ENCODE measurements at regions not wholly inside any gene's neighbourhood (a gene's known extent, or its start where the extent isn't known, plus 50 kb on each side); places are given as distances from the start of the nearest gene placed in this dataset.
"Not testable (repeated sequence)": the region's sequence is repeated elsewhere in the genome, so short reads cannot be mapped to it uniquely, and the experiment has no call there.

GRCh38 chr4:89491761-89492160 is 184.2 kb upstream of the GPRIN3 start:
- no peak for DNase-seq

GRCh38 chr4:89489921-89490431 is 182.4 kb upstream of the GPRIN3 start:
- not testable (repeated sequence) for DNase-seq

GRCh38 chr4:89489338-89489771 is 181.8 kb upstream of the GPRIN3 start:
- DNase-seq: no peak

GRCh38 chr4:89488736-89489135 is 181.1 kb upstream of the GPRIN3 start:
- no peak for DNase-seq

- DNase-seq: no peak
Observed at GRCh38 chr4:89486673-89487072, 179.1 kb upstream of the GPRIN3 start.

GRCh38 chr4:89486042-89486441 is 178.4 kb upstream of the GPRIN3 start:
- no peak for DNase-seq

- DNase-seq: no peak
Observed at GRCh38 chr4:89483833-89484232, 176.2 kb upstream of the GPRIN3 start.

GRCh38 chr4:89482926-89483595 is 175.5 kb upstream of the GPRIN3 start:
- no peak for DNase-seq

GRCh38 chr4:89482251-89482650 is 174.7 kb upstream of the GPRIN3 start:
- peak; percentile 9 for DNase-seq

GRCh38 chr4:89469930-89470375 is 162.4 kb upstream of the GPRIN3 start:
- no peak for DNase-seq

- no peak for DNase-seq
Observed at GRCh38 chr4:89469516-89469915, 161.9 kb upstream of the GPRIN3 start.

GRCh38 chr4:89468602-89469001 is 161.0 kb upstream of the GPRIN3 start:
- no peak for DNase-seq

- DNase-seq: no peak
Observed at GRCh38 chr4:89463341-89463740, 155.7 kb upstream of the GPRIN3 start.

- no peak for DNase-seq
Observed at GRCh38 chr4:89447543-89447942, 139.9 kb upstream of the GPRIN3 start.

- DNase-seq: no peak
Observed at GRCh38 chr4:89446193-89446592, 138.6 kb upstream of the GPRIN3 start.

GRCh38 chr4:89439533-89439932 is 131.9 kb upstream of the GPRIN3 start:
- DNase-seq: no peak

GRCh38 chr4:89438102-89438831 is 130.7 kb upstream of the GPRIN3 start:
- no peak for DNase-seq

- DNase-seq: no peak
Observed at GRCh38 chr4:89434364-89434988, 126.9 kb upstream of the GPRIN3 start.

GRCh38 chr4:89427782-89428181 is 120.2 kb upstream of the GPRIN3 start:
- DNase-seq: peak; percentile 6

GRCh38 chr4:89425023-89425422 is 117.4 kb upstream of the GPRIN3 start:
- no peak for DNase-seq

- DNase-seq: no peak
Observed at GRCh38 chr4:89422441-89422990, 114.9 kb upstream of the GPRIN3 start.

- DNase-seq: no peak
Observed at GRCh38 chr4:89420507-89420906, 112.9 kb upstream of the GPRIN3 start.

GRCh38 chr4:89419111-89419695 is 111.6 kb upstream of the GPRIN3 start:
- no peak for DNase-seq
